DND-41 (cell line): ENCODE measurements at regions not wholly inside any gene's neighbourhood (a gene's known extent, or its start where the extent isn't known, plus 50 kb on each side); places are given as distances from the start of the nearest gene placed in this dataset.

Experiments used
- EZH2 ChIP-seq: IDR thresholded peaks from 3 replicates; pipeline ENCODE4 v1.6.1; 2012; ENCODE audit warnings: borderline replicate concordance, low read depth, mild to moderate bottlenecking, moderate library complexity, low read length, inconsistent platforms; ENCODE audit not compliant: severe bottlenecking
- TF ChIP-seq, protein P1 (sequence below): IDR thresholded peaks from 2 replicates; pipeline ENCODE4 v1.5.1; 2012; ENCODE audit warnings: borderline replicate concordance, low read length, moderate library complexity, mild to moderate bottlenecking; ENCODE audit not compliant: poor library complexity, severe bottlenecking; ENCODE audit errors: extremely low read depth

DNA sequence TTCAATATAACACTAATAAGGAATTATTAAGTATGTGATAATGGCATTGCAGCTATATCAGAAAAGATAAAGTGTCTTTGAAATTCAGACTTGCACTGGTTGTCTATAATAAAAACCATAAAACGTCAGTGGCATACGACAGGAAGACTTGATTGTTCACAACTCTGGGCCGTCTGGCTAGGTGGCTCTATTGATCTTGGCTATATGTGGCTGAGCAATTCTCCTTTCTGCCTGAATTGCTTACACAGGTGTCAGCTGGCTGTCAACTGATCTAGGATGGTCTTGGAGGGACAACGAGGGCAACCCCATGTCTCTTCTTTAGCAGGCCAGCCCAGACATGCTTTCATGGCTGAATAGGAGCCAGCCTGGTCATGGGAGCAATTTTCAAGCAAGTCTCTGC lies 359.1 kb downstream of the QKI start:
- TF ChIP-seq, protein P1, sequence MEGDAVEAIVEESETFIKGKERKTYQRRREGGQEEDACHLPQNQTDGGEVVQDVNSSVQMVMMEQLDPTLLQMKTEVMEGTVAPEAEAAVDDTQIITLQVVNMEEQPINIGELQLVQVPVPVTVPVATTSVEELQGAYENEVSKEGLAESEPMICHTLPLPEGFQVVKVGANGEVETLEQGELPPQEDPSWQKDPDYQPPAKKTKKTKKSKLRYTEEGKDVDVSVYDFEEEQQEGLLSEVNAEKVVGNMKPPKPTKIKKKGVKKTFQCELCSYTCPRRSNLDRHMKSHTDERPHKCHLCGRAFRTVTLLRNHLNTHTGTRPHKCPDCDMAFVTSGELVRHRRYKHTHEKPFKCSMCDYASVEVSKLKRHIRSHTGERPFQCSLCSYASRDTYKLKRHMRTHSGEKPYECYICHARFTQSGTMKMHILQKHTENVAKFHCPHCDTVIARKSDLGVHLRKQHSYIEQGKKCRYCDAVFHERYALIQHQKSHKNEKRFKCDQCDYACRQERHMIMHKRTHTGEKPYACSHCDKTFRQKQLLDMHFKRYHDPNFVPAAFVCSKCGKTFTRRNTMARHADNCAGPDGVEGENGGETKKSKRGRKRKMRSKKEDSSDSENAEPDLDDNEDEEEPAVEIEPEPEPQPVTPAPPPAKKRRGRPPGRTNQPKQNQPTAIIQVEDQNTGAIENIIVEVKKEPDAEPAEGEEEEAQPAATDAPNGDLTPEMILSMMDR: no peak
- no peak for TF ChIP-seq EZH2
